Kidney glomerular epithelial cell (primary cell): ENCODE measurements at regions not wholly inside any gene's neighbourhood (a gene's known extent, or its start where the extent isn't known, plus 50 kb on each side); places are given as distances from the start of the nearest gene placed in this dataset.
A peak's percentile ranks its signal among the peaks of the same experiment; 100 is the strongest.
"Not testable (repeated sequence)": the region's sequence is repeated elsewhere in the genome, so short reads cannot be mapped to it uniquely, and the experiment has no call there.

Source experiments
- DNase-seq: peaks from one replicate; lab custom pipeline; 2025; lab: John Stamatoyannopoulos, UW

GRCh38 chr14:65834051-65834450 lies 421.5 kb downstream of the FUT8 start:
- no peak for DNase-seq

GRCh38 chr14:65834812-65835211 lies 422.3 kb downstream of the FUT8 start:
- no peak for DNase-seq

- no peak for DNase-seq
These were observed 423.0 kb downstream of the FUT8 start for GRCh38 chr14:65835501-65835900.

GRCh38 chr14:65838565-65838964 lies 426.0 kb downstream of the FUT8 start:
- no peak for DNase-seq

GRCh38 chr14:65840118-65840751 lies 427.7 kb downstream of the FUT8 start:
- DNase-seq: no peak

- DNase-seq: peak; percentile 60
These were observed 428.3 kb downstream of the FUT8 start for GRCh38 chr14:65840786-65841185.

- no peak for DNase-seq
These were observed 433.8 kb downstream of the FUT8 start for GRCh38 chr14:65846196-65846868.

GRCh38 chr14:65847075-65847847 lies 434.7 kb downstream of the FUT8 start:
- no peak for DNase-seq

- DNase-seq: not testable (repeated sequence)
These were observed 435.4 kb downstream of the FUT8 start for GRCh38 chr14:65847931-65848330.

- no peak for DNase-seq
These were observed 436.6 kb downstream of the FUT8 start for GRCh38 chr14:65849091-65849490.

GRCh38 chr14:65849558-65849957 lies 437.0 kb downstream of the FUT8 start:
- DNase-seq: no peak

GRCh38 chr14:65850429-65851135 lies 438.1 kb downstream of the FUT8 start:
- no peak for DNase-seq

- no peak for DNase-seq
These were observed 440.2 kb downstream of the FUT8 start for GRCh38 chr14:65852689-65853088.

GRCh38 chr14:65853407-65853955 lies 441.0 kb downstream of the FUT8 start:
- DNase-seq: no peak

GRCh38 chr14:65854215-65854614 lies 441.7 kb downstream of the FUT8 start:
- DNase-seq: no peak

GRCh38 chr14:65860956-65861611 lies 448.6 kb downstream of the FUT8 start:
- DNase-seq: no peak

- no peak for DNase-seq
These were observed 452.0 kb downstream of the FUT8 start for GRCh38 chr14:65864549-65864948.

GRCh38 chr14:65864984-65865383 lies 452.5 kb downstream of the FUT8 start:
- no peak for DNase-seq

GRCh38 chr14:65866448-65866847 lies 453.9 kb downstream of the FUT8 start:
- DNase-seq: no peak

GRCh38 chr14:65866886-65867285 lies 454.4 kb downstream of the FUT8 start:
- DNase-seq: no peak

GRCh38 chr14:65867333-65867732 lies 454.8 kb downstream of the FUT8 start:
- no peak for DNase-seq

GRCh38 chr14:65872536-65872935 lies 460.0 kb downstream of the FUT8 start:
- DNase-seq: no peak
